Stimulated activated naive B cell treated with anti-CD40 and anti-IgM and Interleukin-4, amounts not matched to agents 10 μg/mL and 1 μg/mL and 100 μg/mL, for 72 hours (primary cell): ENCODE measurements at regions not wholly inside any gene's neighbourhood (a gene's known extent, or its start where the extent isn't known, plus 50 kb on each side); places are given as distances from the start of the nearest gene placed in this dataset.

Experiments
- ATAC-seq, 2 donors: fragments of 150-1000 bp; cut with Tn5 transposase; replicated peaks; 2 replicates each; pipeline ENCODE4 v1.10.0; 2021; ENCODE audit warnings: moderate library complexity in 1 of 2
- DNase-seq: peaks from one replicate; pipeline ENCODE4 v3.0.0; 2021
- H3K27ac Mint-ChIP-seq: one replicate; pipeline ENCODE4 v1.8.0; 2022; ENCODE audit warnings: mild to moderate bottlenecking, mixed read lengths
- H3K27me3 Mint-ChIP-seq, 2 donors: one replicate each; pipeline ENCODE4 v1.8.0; 2022; ENCODE audit warnings: mixed read lengths in 2 of 2
- H3K36me3 Mint-ChIP-seq, 2 donors: one replicate each; pipeline ENCODE4 v1.8.0; 2022; ENCODE audit warnings: mixed read lengths in 2 of 2, mild to moderate bottlenecking in 1 of 2
- H3K4me1 Mint-ChIP-seq, 2 donors: one replicate each; pipeline ENCODE4 v1.8.0; 2022; ENCODE audit warnings: mixed read lengths in 2 of 2, mild to moderate bottlenecking in 1 of 2
- H3K4me3 Mint-ChIP-seq, 2 donors: one replicate each; pipeline ENCODE4 v1.8.0; 2022; ENCODE audit warnings: mild to moderate bottlenecking in 2 of 2, mixed read lengths in 2 of 2, moderate library complexity in 1 of 2
- H3K9me3 Mint-ChIP-seq, 2 donors: one replicate each; pipeline ENCODE4 v1.8.0; 2022; ENCODE audit warnings: mixed read lengths in 2 of 2, mild to moderate bottlenecking in 1 of 2

- H3K4me3 Mint-ChIP-seq = no peak overlapping the region
- H3K27ac Mint-ChIP-seq = no peak overlapping the region
- no peaks in the 10 kb centered on the region for H3K4me1 Mint-ChIP-seq
- no peaks in the 10 kb centered on the region for H3K36me3 Mint-ChIP-seq
- peaks cover 2 to 11% of the 10 kb centered on the region in 2 donors for H3K9me3 Mint-ChIP-seq
- no peak for DNase-seq
- H3K27me3 Mint-ChIP-seq = no peaks in the 10 kb centered on the region
- no peak for ATAC-seq
These were observed 2109.9 kb upstream of the AGA start for GRCh38 chr4:179552131-179552530.

DNA sequence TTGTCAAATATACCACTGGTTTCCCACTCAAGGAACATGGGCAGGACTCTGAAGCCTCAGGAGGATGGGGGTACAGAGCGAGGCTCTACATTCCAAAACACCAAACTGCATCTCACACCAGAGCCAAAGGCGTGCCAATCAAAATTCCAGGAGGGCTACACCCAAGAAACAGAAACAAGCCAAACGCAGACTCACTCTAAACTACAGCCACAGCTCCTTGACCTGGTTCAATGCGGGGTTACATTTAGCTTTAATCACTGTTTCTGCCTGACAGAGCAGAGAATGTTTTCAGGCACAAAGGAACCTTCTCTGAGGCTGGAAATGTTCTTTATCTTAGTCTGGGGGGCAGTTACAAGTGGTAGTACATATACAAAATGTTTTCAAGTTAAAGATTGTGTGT is 2121.5 kb upstream of the AGA start:
- ATAC-seq (no peak), DNase-seq (no peak)
- Mint-ChIP-seq H3K36me3 (no peaks in the 10 kb centered on the region), H3K27me3 (no peaks in the 10 kb centered on the region), H3K27ac (no peak overlapping the region), H3K4me1 (no peaks in the 10 kb centered on the region), H3K9me3 (peaks cover 3 to 9% of the 10 kb centered on the region in 2 donors), H3K4me3 (no peak overlapping the region)

GRCh38 chr4:179569549-179569948 is 2127.3 kb upstream of the AGA start:
- Mint-ChIP-seq H3K4me1 (no peaks in the 10 kb centered on the region), H3K27me3 (no peaks in the 10 kb centered on the region), H3K27ac (no peak overlapping the region), H3K9me3 (peaks cover 4 to 10% of the 10 kb centered on the region in 2 donors), H3K36me3 (no peaks in the 10 kb centered on the region), H3K4me3 (no peak overlapping the region)
- DNase-seq (no peak), ATAC-seq (no peak)

DNA sequence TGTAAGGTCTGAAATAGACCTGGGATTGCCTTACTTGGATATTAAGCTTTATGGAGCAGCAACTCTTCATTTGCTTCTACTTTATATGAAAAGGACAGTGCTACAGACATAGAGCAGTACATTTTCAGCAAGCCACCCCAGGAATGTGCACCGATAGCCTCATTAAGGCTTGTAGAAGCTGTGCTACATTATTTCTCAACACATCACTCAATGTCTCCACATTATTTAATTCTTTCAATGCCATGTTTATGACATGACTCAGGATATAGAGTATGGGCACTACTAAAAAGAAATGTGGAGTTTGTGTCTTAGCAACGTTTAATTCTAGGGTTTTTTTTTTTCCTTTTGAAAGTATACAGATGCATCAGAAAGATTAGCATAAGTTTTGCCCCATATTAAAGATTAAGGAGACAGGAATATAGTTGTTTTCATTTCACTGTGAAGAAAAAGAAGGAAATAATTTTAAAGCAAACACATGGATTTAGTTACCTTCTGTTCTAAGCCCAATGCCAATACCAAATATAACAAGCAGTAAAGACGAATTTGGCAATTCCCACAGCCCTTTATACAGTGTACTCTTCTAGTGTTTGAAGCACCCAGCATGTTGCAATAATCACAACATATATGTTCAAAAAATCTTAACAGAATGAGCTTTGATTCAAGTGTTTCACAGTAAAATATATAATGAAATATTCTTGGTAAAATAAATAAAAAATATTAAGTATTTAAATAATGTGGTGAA is 2140.1 kb upstream of the AGA start:
- ATAC-seq (no peak), DNase-seq (no peak)
- Mint-ChIP-seq H3K27ac (no peak overlapping the region), H3K4me3 (no peak overlapping the region), H3K9me3 (peaks cover 1 to 8% of the 10 kb centered on the region in 2 donors), H3K27me3 (no peaks in the 10 kb centered on the region), H3K4me1 (no peaks in the 10 kb centered on the region), H3K36me3 (no peaks in the 10 kb centered on the region)

DNA sequence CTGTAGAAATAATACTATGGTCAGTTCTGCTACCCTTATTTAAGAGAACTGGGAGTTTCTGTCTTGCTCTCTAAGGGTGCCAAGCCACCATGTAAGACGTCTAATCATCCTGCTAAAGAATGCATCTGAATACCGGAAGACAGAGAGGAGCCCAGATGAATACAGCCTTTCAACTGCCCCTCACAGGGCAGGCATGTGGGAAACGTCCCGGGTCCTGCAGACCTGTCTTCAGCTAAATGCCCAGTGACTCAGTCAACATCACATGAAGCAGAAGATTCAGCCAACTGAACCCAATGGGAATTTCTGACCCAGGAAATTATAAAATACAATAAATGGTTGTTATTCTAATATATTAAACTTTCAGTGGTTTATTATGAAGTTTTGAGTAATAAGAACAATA is 2141.0 kb upstream of the AGA start:
- Mint-ChIP-seq H3K36me3 (no peaks in the 10 kb centered on the region), H3K27me3 (no peaks in the 10 kb centered on the region), H3K4me1 (no peaks in the 10 kb centered on the region), H3K27ac (no peak overlapping the region), H3K9me3 (peaks cover 1 to 8% of the 10 kb centered on the region in 2 donors), H3K4me3 (no peak overlapping the region)
- DNase-seq (no peak), ATAC-seq (no peak)

- DNase-seq (no peak), ATAC-seq (no peak)
- Mint-ChIP-seq H3K4me1 (no peaks in the 10 kb centered on the region), H3K36me3 (no peaks in the 10 kb centered on the region), H3K9me3 (peaks cover 1 to 6% of the 10 kb centered on the region in 2 donors), H3K27me3 (no peaks in the 10 kb centered on the region), H3K4me3 (no peak overlapping the region), H3K27ac (no peak overlapping the region)
These were observed 2141.9 kb upstream of the AGA start for GRCh38 chr4:179584101-179584500.

DNA sequence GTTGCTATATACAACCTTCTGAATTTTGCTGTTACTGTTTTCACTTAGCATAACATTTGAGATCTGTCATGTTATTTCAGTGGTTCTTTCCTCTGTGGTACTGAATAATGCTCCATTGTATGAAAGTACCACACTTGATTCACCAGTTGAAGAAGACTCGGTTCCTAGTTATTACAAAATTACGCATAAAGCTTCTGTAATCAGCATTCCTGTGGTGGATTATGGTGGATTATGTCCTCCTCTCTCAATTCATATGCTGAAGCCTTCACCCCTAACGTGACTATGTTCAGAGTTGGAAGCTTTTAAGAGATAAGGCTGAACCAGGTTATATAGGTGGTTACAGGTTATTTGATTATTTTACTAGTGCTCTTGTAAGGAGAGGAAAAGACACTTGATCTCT is 2143.5 kb upstream of the AGA start:
- H3K4me3 Mint-ChIP-seq = no peak overlapping the region
- H3K36me3 Mint-ChIP-seq = no peaks in the 10 kb centered on the region
- no peaks in the 10 kb centered on the region for H3K27me3 Mint-ChIP-seq
- no peak overlapping the region for H3K27ac Mint-ChIP-seq
- ATAC-seq (no peak), DNase-seq (no peak)
- no peaks in the 10 kb centered on the region for H3K4me1 Mint-ChIP-seq
- peaks cover 1 to 3% of the 10 kb centered on the region in 2 donors for H3K9me3 Mint-ChIP-seq

GRCh38 chr4:179586460-179586859 is 2144.2 kb upstream of the AGA start:
- ATAC-seq = no peak
- H3K4me3 Mint-ChIP-seq = no peak overlapping the region
- H3K27me3 Mint-ChIP-seq = no peaks in the 10 kb centered on the region
- H3K36me3 Mint-ChIP-seq = no peaks in the 10 kb centered on the region
- no peak for DNase-seq
- H3K27ac Mint-ChIP-seq = no peak overlapping the region
- H3K9me3 Mint-ChIP-seq = peaks cover 1 to 3% of the 10 kb centered on the region in 2 donors
- H3K4me1 Mint-ChIP-seq = no peaks in the 10 kb centered on the region

- DNase-seq (no peak), ATAC-seq (no peak)
- Mint-ChIP-seq H3K27me3 (no peaks in the 10 kb centered on the region), H3K4me3 (no peak overlapping the region), H3K9me3 (no peaks in the 10 kb centered on the region), H3K4me1 (no peaks in the 10 kb centered on the region), H3K27ac (no peak overlapping the region), H3K36me3 (no peaks in the 10 kb centered on the region)
These were observed 2153.6 kb upstream of the AGA start for GRCh38 chr4:179595671-179596410.

- no peaks in the 10 kb centered on the region for H3K9me3 Mint-ChIP-seq
These were observed 2154.4 kb upstream of the AGA start for GRCh38 chr4:179596621-179597020.

DNA sequence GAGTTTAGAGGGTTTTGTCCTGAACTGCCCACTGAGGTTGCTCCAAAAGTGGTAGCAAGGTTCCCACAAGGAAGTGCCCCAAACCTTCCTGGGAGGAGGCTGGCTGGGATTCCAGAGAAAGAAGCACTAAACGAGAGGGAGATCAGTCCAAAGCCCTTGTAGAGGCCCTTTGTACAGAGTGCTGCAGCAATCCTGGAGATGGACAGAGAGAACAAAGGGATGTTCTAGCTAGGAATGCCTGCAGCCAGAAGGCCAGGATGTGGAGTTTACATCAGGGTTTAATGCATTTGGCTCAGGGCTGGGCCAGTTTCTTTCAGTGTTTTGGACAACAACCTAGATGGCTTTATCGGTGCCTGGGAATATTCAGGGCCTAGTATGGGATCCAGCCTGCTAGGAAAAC is 2155.1 kb upstream of the AGA start:
- Mint-ChIP-seq H3K4me1 (no peaks in the 10 kb centered on the region), H3K27ac (no peak overlapping the region)
- no peak for ATAC-seq

More at GRCh38 chr4:179596621-179597020, 2154.4 kb upstream of the AGA start:
- no peaks in the 10 kb centered on the region for H3K27me3 Mint-ChIP-seq
- DNase-seq (no peak), ATAC-seq (no peak)
- H3K27ac Mint-ChIP-seq = no peak overlapping the region
- H3K4me3 Mint-ChIP-seq = no peak overlapping the region
- H3K4me1 Mint-ChIP-seq = no peaks in the 10 kb centered on the region
- H3K36me3 Mint-ChIP-seq = no peaks in the 10 kb centered on the region

DNA sequence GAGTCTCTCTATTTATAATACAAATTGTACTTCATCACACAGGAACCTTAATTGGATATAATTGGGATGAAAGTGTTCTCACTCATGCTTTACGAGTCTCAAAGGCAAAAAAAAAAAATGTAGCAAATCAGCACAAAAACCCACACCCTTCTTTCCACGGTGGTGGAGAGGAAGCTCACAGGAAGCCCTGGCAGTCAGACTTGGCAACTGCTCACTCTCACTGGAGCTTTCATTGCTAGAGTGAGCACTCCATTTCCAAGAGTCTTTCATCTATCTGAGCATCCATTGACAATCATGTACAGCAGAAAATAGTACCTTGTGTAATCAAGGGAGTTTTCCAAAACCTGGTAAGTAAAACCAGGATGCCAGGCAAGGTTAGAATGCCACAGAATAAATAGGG is 2159.4 kb upstream of the AGA start:
- Mint-ChIP-seq H3K4me3 (no peak overlapping the region), H3K36me3 (no peaks in the 10 kb centered on the region), H3K9me3 (peaks cover 0 to 2% of the 10 kb centered on the region in 2 donors), H3K27ac (no peak overlapping the region), H3K27me3 (no peaks in the 10 kb centered on the region), H3K4me1 (no peaks in the 10 kb centered on the region)
- DNase-seq (no peak), ATAC-seq (no peak)

More for the DNA sequence above, 2155.1 kb upstream of the AGA start:
- DNase-seq = no peak
- H3K36me3 Mint-ChIP-seq = no peaks in the 10 kb centered on the region
- no peak overlapping the region for H3K4me3 Mint-ChIP-seq
- no peaks in the 10 kb centered on the region for H3K9me3 Mint-ChIP-seq
- H3K27me3 Mint-ChIP-seq = no peaks in the 10 kb centered on the region

DNA sequence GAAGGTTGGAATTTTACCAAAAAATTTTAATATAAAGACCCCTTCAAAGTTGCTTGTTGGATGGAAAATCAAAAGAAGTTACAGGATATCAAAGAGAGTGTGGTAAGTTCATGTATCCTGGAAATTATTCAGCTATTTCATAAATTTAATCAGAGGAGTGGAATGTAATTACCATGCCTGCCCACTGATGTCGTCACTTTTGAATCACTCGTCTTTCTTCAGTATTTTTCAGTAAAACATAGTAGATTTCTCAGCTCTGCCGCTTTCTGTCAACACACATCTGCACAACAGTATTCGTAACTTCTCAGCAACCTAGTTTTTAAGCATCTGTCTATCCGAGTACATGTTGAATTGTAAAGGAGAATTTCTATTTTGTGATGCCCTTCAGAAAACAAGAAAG is 2163.0 kb upstream of the AGA start:
- H3K27ac Mint-ChIP-seq = no peak overlapping the region
- H3K4me1 Mint-ChIP-seq = no peaks in the 10 kb centered on the region
- ATAC-seq = no peak
- DNase-seq = no peak
- no peak overlapping the region for H3K4me3 Mint-ChIP-seq
- H3K27me3 Mint-ChIP-seq = no peaks in the 10 kb centered on the region
- no peaks in the 10 kb centered on the region for H3K36me3 Mint-ChIP-seq
- peaks cover 0 to 2% of the 10 kb centered on the region in 2 donors for H3K9me3 Mint-ChIP-seq

- Mint-ChIP-seq H3K4me3 (no peak overlapping the region), H3K9me3 (peaks cover 0 to 2% of the 10 kb centered on the region in 2 donors), H3K27ac (no peak overlapping the region), H3K4me1 (no peaks in the 10 kb centered on the region), H3K27me3 (no peaks in the 10 kb centered on the region), H3K36me3 (no peaks in the 10 kb centered on the region)
- no peak for ATAC-seq
- no peak for DNase-seq
These were observed 2164.8 kb upstream of the AGA start for GRCh38 chr4:179607003-179607402.

- H3K4me1 Mint-ChIP-seq = no peaks in the 10 kb centered on the region
- DNase-seq (no peak), ATAC-seq (no peak)
- H3K36me3 Mint-ChIP-seq = no peaks in the 10 kb centered on the region
- no peak overlapping the region for H3K4me3 Mint-ChIP-seq
- H3K27me3 Mint-ChIP-seq = no peaks in the 10 kb centered on the region
- H3K9me3 Mint-ChIP-seq = peaks cover 0 to 6% of the 10 kb centered on the region in 2 donors
- H3K27ac Mint-ChIP-seq = no peak overlapping the region
These were observed 2173.5 kb upstream of the AGA start for GRCh38 chr4:179615704-179616103.
